Glutamatergic neuron (in vitro differentiated cells): ENCODE measurements at regions not wholly inside any gene's neighbourhood (a gene's known extent, or its start where the extent isn't known, plus 50 kb on each side); places are given as distances from the start of the nearest gene placed in this dataset.

ENCODE experiments used
- DNase-seq: peaks from one replicate; pipeline ENCODE4 v3.0.0; 2022
- H3K27ac Mint-ChIP-seq: one replicate; pipeline ENCODE4 v1.8.0; 2020; ENCODE audit warnings: mild to moderate bottlenecking, mixed read lengths, inconsistent platforms; ENCODE audit not compliant: unreplicated experiment
- H3K27me3 Mint-ChIP-seq: one replicate; pipeline ENCODE4 v1.8.0; 2020; ENCODE audit warnings: mild to moderate bottlenecking, moderate library complexity, mixed read lengths, inconsistent platforms; ENCODE audit not compliant: unreplicated experiment
- H3K36me3 Mint-ChIP-seq: one replicate; pipeline ENCODE4 v1.8.0; 2020; ENCODE audit warnings: mild to moderate bottlenecking, mixed read lengths, inconsistent platforms; ENCODE audit not compliant: unreplicated experiment
- H3K4me1 Mint-ChIP-seq: one replicate; pipeline ENCODE4 v1.8.0; 2020; ENCODE audit warnings: mild to moderate bottlenecking, low read depth, mixed read lengths, inconsistent platforms; ENCODE audit not compliant: unreplicated experiment
- H3K4me3 Mint-ChIP-seq: one replicate; pipeline ENCODE4 v1.8.0; 2020; ENCODE audit warnings: mild to moderate bottlenecking, mixed read lengths, inconsistent platforms; ENCODE audit not compliant: unreplicated experiment
- H3K9me3 Mint-ChIP-seq: one replicate; pipeline ENCODE4 v1.8.0; 2020; ENCODE audit warnings: mild to moderate bottlenecking, moderate library complexity, mixed read lengths, inconsistent platforms; ENCODE audit not compliant: unreplicated experiment
- CTCF ChIP-seq: fragments of 200-600 bp; sonication (generic); IDR thresholded peaks from one replicate; pipeline ENCODE4 v1.5.0; 2021; ENCODE audit not compliant: partially characterized antibody, unreplicated experiment

- Mint-ChIP-seq H3K4me1 (peaks cover 20% of the 10 kb centered on the region), H3K4me3 (no peak overlapping the region), H3K36me3 (no peaks in the 10 kb centered on the region), H3K9me3 (peaks cover 4% of the 10 kb centered on the region), H3K27ac (no peak overlapping the region), H3K27me3 (no peaks in the 10 kb centered on the region)
- peak; percentile 21 for DNase-seq
- no peak for TF ChIP-seq CTCF
Measured at GRCh38 chr11:70521475-70522308, 123.4 kb downstream of the CTTN start.

GRCh38 chr11:70522309-70522592 is 123.9 kb downstream of the CTTN start:
- peaks cover 23% of the 10 kb centered on the region for H3K4me1 Mint-ChIP-seq
- no peak overlapping the region for H3K4me3 Mint-ChIP-seq
- H3K27ac Mint-ChIP-seq: no peak overlapping the region
- no peaks in the 10 kb centered on the region for H3K27me3 Mint-ChIP-seq
- no peak for TF ChIP-seq CTCF
- H3K9me3 Mint-ChIP-seq: peaks cover 4% of the 10 kb centered on the region
- H3K36me3 Mint-ChIP-seq: no peaks in the 10 kb centered on the region
- no peak for DNase-seq

GRCh38 chr11:70522593-70523311 is 124.4 kb downstream of the CTTN start:
- Mint-ChIP-seq H3K27me3 (no peaks in the 10 kb centered on the region), H3K9me3 (peaks cover 6% of the 10 kb centered on the region), H3K4me1 (peaks cover 23% of the 10 kb centered on the region), H3K4me3 (no peak overlapping the region), H3K36me3 (no peaks in the 10 kb centered on the region), H3K27ac (no peak overlapping the region)
- no peak for TF ChIP-seq CTCF
- no peak for DNase-seq

- no peaks in the 10 kb centered on the region for H3K27me3 Mint-ChIP-seq
- H3K9me3 Mint-ChIP-seq: peaks cover 6% of the 10 kb centered on the region
- peak; percentile 24 for DNase-seq
- no peak for TF ChIP-seq CTCF
- no peak overlapping the region for H3K4me3 Mint-ChIP-seq
- H3K27ac Mint-ChIP-seq: no peak overlapping the region
- no peaks in the 10 kb centered on the region for H3K36me3 Mint-ChIP-seq
- peaks cover 23% of the 10 kb centered on the region for H3K4me1 Mint-ChIP-seq
Measured at GRCh38 chr11:70523384-70524095, 125.2 kb downstream of the CTTN start.
